Urothelium cell line (cell line): ENCODE measurements at regions not wholly inside any gene's neighbourhood (a gene's known extent, or its start where the extent isn't known, plus 50 kb on each side); places are given as distances from the start of the nearest gene placed in this dataset.

Experiments
- DNase-seq: peaks from one replicate; pipeline ENCODE4 v3.0.0; 2011; ENCODE audit warnings: low spot score, mixed read lengths
- FAIRE-seq: peaks from 2 replicates; lab custom pipeline; 2011; peaks lifted over from hg19 to GRCh38; lab: Jason Lieb, UNC

DNA sequence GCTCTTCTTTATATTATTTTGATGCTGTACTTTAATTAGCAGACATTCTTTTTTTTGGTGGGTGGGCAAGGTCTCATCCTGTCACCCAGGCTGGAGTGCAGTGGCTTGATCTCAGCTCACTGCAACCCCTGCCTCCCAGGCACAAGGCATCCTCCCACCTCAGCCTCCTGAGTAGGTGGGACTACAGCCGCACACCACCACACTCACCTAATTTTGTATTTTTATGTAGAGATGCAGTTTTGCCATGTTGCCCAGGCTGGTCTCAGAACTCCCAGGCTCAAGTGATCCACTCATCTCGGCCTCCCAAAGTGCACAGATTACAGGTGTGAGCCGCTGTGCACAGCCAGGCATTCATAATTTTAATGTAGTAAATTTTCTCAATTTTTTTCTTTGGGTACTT lies 608.1 kb downstream of the ZNF385D start:
- DNase-seq (no peak), FAIRE-seq (no peak)

DNA sequence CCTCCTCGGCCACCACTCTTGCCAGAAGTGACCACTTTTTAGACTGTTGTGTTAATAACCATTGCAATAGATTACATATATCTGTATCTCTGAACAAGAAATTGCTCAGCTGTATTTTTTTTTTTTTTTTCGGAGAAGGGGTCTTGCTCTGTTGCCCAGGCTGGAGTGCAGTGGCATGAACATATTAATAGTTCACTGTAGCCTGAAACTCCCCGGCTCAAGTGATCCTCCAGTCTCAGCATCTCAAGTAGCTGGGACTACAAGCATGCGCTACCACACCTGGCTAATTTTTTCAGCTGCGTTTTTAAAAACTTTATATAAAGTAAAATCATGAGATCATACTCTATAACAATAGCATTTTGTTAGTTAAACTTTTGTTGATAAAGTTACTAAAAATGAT lies 609.0 kb downstream of the ZNF385D start:
- no peak for FAIRE-seq
- no peak for DNase-seq

DNA sequence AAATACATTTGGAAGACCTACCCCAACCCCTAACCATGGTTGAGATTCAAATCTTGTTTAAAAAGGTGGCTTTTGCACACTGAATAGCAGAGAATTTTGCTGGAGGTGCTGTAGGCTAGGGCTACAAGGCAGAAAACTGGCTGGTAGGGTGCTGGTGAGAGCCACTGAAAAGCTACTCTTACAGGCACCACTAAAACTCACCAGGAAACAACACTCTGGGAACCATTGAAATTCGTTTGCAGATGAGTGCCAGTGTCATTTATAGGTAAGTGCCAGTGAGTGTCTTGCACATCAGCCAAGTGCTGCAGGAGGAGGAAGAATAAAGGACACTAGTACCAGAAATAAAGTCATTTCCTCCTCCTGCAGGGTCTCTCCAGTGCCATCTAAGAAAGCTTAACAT lies 610.2 kb downstream of the ZNF385D start:
- DNase-seq: no peak
- no peak for FAIRE-seq

DNA sequence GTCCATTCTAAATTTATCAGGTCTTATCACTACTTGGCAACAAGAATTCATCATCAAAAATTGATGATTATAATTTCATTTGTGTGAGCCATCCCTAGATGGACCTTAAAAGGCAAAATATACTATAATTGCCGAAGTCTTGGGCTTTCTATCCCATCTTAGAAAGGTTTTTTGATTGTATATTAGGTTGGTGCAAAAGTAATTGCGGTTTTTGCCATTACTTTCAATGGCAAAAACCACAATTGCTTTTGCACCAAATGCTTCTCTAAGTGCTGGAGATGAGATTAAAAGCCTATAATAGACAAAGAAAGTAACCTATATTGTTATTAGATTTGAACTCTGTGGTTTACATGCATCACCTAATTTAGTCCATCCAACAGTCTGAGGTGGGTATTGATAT lies 612.9 kb downstream of the ZNF385D start:
- FAIRE-seq: no peak
- no peak for DNase-seq

DNA sequence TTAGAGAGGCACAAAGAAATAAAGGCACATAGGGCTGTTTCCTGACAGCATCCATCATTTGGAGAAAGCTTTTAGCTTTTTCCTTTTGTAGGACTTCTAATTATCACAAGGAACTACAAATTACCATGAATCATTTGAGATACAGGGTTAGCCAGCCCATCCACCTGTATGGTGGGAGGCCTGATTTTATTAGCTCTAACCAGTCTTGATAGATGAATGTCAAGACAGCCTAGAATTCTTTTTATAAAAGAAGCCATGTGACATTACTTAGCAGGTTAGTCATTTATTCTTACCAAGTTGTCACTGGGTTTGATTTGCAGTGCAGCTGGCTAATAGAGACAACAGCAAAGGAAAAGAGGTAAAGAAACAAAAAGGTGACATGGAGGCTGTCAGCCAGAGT lies 618.1 kb downstream of the ZNF385D start:
- DNase-seq (no peak), FAIRE-seq (no peak)

DNA sequence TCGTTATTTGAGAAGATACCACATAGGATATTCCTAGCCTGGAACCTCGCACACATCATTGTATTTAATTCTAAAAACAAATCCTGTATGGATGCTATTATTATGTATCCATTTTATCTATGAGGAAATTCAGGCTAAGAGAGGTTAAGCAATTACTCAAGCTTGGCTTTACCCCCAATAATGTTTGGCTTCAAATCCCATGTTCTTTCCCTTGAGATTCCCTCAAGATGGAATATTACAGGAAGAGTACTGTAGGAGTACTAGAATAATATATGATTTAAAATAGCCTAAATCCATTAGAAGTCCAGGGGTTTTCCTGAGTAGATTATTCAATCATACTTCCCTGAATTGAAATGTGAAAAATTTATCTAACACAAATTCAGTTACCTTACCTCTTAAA lies 630.2 kb downstream of the ZNF385D start:
- DNase-seq (no peak), FAIRE-seq (no peak)

DNA sequence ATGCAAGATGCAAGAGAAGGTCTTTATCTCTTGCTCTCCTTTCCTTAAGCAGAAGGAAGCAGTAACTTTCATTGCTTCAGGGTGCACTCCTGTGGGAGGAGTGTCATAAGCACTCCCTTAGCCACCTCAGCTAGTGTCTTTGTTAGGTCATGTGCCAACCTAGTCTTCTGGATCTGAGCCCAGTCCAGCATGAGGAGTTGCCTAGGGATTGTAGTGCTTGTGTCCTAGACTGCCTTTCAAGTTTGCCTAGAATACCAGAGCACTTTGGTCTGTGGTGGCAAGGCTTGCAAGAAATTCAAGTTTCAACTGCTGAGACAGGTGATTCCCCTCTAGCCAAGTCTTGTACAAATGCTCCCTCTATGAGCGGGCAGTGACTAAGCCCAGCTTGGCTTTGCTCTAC lies 633.6 kb downstream of the ZNF385D start:
- FAIRE-seq: no peak
- DNase-seq: no peak

DNA sequence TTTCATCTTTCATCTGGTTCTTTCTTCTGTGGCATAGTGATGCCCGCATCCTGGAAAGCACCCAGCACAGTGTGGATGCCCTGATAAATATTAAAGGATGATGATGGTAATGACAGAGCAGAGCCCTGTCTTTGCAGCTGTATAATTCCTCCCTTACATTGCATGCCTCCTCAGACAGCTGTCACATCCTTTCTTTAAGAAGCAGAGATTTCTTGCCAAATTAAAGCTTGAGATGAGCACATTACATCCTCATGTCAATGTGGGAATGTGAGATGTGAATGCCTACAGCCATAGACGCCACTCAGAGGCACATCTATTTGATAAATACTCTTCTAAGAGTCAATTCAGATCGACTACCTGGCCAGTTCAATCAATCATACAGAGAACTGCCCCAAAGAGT lies 642.0 kb downstream of the ZNF385D start:
- FAIRE-seq (no peak), DNase-seq (no peak)

DNA sequence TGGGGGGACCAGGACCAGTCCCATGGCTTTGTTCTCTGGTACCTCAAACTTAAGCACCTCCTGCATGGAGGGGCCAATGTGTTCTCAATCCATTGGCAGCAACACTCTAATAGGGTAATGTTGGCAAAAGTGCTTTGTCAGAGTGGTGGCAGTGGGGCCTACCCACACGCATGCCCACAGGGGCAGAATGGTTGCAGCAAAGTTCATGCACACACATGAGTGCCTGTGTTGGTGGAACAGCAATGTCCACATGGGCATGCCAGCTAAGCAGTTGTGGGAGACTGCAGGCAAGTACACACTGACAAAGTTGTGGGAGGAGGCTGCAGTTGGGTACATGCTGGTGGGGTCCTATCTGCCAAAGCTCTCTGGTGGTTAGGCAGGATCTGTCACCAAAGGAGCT lies 645.2 kb downstream of the ZNF385D start:
- DNase-seq (no peak), FAIRE-seq (no peak)

DNA sequence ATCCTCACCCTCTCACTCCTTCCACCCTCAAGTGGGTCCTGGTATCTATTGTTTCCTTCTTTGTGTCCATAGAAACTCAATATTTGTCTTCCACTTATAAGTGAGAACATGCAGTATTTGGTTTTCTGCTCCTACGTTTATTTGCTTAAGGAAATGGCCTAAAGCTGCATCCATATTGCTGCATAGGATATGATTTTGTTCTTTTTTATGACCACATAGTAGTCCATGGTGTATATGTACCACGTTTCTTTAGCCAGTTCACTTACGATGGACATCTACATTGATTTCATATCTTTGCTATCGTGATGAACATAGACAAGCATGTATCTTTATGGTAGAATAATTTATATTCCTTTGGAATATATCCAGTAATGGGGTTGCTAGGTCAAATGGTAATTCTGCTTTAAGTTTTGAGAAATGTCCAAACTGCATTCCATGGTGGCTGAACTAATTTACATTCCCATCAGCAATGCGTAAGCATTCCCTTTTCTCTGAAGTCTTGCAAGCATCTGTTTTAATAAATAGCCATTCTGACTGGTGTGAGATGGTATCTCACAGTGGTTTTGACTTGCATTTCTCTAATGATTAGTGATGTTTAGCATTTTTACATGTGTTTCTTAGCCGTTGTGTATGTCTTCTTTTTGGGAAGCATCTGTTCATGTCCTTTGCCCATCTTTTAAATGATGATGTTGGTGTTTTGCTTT lies 650.2 kb downstream of the ZNF385D start:
- no peak for DNase-seq

DNA sequence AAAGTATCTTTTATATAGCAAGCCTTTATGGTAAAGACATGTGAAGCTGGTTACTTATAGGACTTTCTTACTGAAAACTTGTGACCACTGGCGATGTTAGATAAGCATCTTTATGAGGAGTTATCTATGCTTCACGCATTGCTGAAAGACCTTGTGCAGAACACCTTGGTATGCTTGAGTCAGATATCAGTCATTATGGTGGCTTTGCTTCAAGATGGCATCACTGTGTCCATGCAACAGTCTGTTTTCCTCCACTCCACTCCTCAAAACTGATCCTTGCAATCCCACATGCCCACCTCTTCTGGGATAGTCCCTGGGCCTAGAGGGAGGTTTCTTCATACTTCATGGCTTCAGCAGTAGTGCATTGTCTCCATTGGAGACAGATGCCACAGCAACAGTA lies 656.3 kb downstream of the ZNF385D start:
- DNase-seq (no peak), FAIRE-seq (no peak)

More for the DNA sequence above, 650.2 kb downstream of the ZNF385D start:
- no peak for FAIRE-seq

DNA sequence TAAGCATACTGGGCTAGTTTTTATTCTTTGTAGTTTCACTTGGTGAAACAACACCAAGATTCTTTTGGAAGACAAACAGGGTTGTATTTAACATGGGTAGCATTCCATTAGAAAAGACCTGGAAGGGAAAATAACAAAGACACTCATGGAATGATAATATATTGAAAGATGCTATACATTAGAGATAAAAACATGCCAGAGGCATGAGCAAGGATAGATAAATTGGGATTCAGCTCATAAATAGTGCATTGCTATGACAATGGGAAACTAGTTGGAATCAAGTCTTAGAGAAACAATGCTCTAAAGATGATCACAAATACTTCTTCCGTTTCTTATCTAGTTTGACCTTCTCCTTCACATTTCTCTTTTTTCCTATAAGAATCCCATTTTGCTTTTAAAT lies 677.4 kb downstream of the ZNF385D start:
- no peak for DNase-seq
- no peak for FAIRE-seq

DNA sequence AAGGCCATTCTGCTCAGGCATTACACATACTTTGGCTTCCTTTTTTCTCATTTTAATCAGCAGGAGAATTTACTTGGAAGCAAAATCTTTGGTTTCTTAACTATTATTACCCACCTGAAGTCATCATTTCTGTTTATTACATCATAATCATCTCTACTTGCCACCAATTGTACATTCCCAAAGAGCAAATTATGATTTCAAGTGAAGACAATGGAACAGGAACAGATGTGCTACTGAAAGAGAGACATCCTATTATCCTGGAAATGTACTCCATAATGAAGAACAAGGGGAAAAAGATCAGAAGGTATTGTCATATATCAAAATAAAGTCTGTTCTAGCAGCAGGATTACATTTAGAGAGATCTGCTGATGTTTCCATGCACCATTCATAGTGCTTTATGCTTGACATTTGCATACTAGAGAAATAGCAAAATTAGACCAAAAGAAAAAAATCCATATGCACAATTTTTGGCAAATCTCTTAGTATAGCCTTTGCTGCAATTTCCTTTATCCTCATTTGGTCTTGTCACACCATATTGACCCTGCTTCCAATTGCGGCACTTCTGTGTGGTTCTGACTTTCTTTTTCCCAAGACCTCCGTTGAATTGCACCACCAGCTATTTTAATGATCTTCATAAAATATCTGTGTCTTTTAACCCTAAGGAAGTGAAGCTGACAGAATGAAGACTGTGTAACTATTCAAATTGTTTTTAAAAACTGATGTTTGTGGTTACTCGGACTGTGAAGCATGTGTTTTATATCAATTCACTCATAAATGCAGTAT lies 683.8 kb downstream of the ZNF385D start:
- FAIRE-seq (no peak), DNase-seq (no peak)

DNA sequence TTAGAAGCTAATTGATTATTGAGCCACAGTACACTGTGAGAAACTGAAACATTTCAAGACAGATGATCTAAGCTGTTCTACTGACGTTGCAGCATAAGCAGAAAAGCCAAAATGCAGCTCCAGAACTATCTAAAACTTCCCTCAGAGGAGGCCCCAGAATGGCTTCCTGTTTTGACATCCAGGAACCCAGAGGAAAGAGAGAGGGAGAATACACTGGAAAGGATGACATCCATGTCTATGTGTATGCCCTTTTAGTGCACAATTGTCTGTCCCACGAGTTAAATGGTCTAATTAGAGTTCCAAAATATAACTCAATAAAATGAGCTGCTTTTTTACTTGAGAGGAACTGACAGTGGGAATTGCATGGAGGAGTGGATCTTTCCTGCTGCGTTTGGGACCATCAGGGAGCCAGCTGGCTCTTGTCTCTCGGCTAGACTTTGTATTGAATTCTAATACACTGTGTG lies 688.1 kb downstream of the ZNF385D start:
- FAIRE-seq (no peak), DNase-seq (no peak)

DNA sequence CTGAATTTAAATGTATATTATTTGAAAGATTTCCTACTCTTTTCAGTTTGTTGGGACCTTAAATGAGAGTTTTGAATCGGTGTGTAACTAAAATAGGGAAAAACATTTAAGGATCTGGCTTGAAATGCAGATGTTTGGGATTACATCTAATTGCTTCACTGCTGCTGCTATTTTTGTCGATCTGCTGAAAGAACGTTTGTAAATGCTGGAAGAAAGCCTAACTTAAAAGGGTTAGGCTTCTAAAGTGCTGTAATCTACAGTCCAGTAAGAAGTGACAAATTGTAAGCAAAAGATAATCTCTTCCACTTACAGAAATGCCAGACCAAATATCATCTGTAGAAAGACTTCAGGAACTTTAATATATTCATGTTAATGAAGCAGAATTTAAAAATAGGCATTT lies 691.6 kb downstream of the ZNF385D start:
- DNase-seq (no peak), FAIRE-seq (no peak)

DNA sequence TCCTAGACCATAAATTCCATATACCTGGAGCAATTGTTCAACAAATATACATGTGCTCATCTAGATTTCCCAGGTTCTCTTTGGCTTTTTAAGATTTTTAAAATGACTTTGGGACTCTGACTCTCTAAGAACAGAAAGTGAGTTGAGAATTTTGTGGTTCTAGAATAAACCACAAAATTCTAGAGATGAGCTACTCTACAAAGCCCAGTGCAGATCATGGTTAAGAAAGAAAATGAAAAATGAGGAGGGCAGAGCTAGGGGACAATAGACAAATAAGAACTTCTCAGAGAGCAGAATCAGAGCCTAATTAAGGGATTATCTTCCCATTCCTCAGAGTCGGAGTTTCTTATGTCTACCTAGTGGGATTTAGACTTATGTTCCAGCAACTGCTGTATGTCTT lies 694.7 kb downstream of the ZNF385D start:
- DNase-seq (no peak), FAIRE-seq (no peak)

DNA sequence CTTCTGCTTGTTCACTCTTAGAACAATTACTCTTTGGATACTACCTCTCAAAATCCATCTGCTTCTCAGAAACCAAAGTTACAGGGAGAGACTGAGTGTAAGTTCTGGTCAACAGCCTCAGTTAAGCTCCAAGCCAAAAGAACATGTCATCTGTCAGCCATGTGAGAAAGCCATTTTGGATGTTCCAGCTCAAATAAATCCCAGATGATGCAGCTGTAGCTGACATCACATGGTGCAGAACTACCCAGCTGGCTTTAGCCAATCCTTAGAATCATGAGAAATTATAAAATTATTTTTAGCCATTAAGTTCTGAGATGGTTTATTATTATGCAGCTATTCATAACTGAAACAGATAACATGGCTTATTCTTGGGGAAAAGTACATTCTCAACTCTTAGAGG lies 696.0 kb downstream of the ZNF385D start:
- no peak for FAIRE-seq
- no peak for DNase-seq

DNA sequence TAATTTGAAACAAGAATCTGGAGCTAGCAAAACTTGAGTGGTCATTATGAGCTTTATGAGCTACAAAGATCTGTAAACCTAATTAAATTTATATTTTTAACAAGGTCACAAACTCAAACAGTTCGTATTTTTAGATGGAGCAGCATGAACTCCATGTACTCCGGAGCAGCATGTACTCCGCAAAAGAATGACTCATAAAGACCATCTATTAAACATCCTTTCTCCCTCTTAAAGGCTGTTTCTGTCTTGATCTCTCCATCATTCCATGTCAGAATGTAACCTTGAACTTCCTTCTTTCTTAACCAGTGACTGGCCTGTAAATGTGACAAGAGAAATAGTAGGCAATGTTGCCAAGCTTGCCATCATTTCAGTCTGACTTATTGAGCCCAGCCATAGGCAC lies 696.9 kb downstream of the ZNF385D start:
- FAIRE-seq: no peak
- DNase-seq: no peak

DNA sequence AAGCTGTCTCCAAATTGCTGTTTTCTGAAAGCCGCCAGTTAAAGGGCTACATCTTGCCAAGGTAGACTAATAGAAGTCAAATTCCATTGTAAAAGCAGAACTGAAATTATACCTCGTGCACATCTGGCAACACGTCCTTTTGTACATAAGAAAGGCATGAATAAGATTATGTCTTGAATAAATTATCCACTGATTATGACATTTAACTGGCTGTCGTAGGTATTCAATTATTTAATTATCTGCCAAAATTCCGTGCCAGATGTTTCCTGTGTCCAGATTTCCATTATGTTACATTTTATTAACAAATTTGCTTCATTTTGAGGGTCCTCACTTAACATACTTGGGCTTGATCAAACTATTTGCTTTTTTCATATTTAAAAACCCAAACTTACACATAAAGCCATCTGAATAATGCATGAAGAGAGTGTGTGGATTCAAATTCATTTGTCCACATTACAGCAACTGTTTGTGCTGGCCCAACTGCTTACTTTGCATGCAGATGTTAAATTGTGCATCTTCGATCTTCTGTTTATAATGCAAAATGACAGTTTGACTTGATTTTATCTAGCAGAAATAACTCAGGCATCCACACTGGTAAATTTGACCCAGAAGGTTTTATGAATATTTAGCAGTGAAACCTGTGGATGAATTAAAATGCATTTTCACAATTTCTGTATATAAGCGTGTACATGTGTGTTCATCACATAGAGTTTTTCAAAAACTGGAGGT lies 701.5 kb downstream of the ZNF385D start:
- FAIRE-seq (no peak), DNase-seq (no peak)

DNA sequence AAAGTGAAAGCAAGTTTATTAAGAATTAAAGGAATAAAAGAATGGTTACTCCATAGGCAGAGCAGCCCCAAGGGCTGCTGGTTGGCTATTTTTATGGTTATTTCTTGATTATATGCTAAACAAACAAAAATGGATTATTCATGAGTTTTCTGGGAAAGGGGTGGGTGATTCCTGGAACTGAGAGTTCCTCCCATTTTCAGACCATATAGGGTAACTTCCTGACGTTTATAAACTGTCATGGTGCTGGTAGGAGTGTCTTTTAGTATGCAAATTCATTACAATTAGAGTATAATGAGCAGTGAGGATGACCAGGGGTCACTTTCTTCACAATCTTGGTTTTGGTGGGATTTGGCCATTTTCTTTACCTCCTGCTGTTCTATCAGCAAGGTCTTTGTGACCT lies 707.9 kb downstream of the ZNF385D start:
- DNase-seq (no peak), FAIRE-seq (no peak)

DNA sequence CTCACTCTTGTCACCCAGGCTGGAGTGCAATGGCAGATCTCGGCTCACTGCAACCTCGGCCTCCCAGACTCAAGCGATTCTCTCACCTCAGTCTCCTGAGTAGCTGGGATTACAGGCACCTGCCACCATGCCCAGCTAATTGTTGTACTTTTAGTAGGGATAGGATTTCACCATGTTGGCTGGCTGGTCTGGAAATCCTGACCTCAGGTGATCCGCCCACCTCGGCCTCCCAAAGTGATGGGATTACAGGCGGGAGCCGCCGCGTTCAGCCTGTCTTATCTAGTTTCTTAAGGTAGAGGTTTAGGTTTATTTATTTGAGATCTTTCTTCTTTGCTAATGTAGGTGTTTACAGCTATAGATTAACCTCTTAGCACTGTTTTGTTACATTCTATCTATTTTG lies 708.8 kb downstream of the ZNF385D start:
- no peak for DNase-seq
- no peak for FAIRE-seq

DNA sequence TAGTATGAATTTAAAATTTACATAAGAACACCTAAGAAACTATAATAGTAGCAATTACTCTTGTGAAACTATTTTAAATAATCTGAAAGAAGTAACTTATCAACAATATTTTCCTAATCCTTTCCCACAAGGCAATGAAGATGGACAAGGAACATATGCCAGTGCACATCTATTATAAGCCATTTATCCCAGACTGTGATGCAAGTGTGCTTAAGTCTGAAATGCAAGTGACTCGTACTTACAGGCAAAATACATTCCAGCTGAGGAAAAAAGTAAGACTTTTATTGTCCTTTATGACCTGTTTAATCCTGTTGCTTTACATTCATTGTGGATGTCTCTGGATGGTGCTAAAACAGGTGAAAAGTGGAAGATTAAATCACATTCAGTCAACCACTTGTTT lies 709.4 kb downstream of the ZNF385D start:
- FAIRE-seq (no peak), DNase-seq (no peak)
